ENCODE measurements at regions not wholly inside any gene's neighbourhood (a gene's known extent, or its start where the extent isn't known, plus 50 kb on each side); places are given as distances from the start of the nearest gene placed in this dataset.

GRCh38 chr4:35754047-35754446 lies 490.3 kb downstream of the ARAP2 start:
- Histone ChIP-seq H3K9me3 (ENCODE audit: low read length) (no peaks in the 10 kb centered on the region), H3K27ac (ENCODE audit: low read depth, low read length, poor library complexity, severe bottlenecking) (no peak overlapping the region), H4K20me1 (ENCODE audit: insufficient read depth, low read length) (no peaks in the 10 kb centered on the region), H2AFZ (ENCODE audit: low read length) (no peak overlapping the region), H3K79me2 (ENCODE audit: insufficient read depth, low read depth, low read length) (no peaks in the 10 kb centered on the region), H3K9me2 (ENCODE audit: insufficient read depth, low read length) (no peaks in the 10 kb centered on the region), H3K4me1 (ENCODE audit: insufficient read depth, low read length, poor library complexity, severe bottlenecking) (no peaks in the 10 kb centered on the region), H3K4me2 (ENCODE audit: low read length) (no peak overlapping the region), H3K4me3 (ENCODE audit: low read depth, low read length, poor library complexity, severe bottlenecking) (no peak overlapping the region), H3K36me3 (ENCODE audit: insufficient read depth, low read length) (no peaks in the 10 kb centered on the region)
- intact Hi-C loops (cut with micrococcal nuclease; ENCODE audit: unreplicated experiment) = no loop called here
- no TSS peak for BruUV-seq (replicated peaks)
- ChIA-PET CTCF (ENCODE audit: unreplicated experiment) (no interaction called here), POLR2A (no interaction called here)
- TF ChIP-seq, protein P1, sequence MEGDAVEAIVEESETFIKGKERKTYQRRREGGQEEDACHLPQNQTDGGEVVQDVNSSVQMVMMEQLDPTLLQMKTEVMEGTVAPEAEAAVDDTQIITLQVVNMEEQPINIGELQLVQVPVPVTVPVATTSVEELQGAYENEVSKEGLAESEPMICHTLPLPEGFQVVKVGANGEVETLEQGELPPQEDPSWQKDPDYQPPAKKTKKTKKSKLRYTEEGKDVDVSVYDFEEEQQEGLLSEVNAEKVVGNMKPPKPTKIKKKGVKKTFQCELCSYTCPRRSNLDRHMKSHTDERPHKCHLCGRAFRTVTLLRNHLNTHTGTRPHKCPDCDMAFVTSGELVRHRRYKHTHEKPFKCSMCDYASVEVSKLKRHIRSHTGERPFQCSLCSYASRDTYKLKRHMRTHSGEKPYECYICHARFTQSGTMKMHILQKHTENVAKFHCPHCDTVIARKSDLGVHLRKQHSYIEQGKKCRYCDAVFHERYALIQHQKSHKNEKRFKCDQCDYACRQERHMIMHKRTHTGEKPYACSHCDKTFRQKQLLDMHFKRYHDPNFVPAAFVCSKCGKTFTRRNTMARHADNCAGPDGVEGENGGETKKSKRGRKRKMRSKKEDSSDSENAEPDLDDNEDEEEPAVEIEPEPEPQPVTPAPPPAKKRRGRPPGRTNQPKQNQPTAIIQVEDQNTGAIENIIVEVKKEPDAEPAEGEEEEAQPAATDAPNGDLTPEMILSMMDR (conservative IDR thresholded peaks at IDR 0.05; ENCODE audit: low read length) = no peak
- TF ChIP-seq EZH2phosphoT487 (IDR thresholded peaks at IDR 0.05; ENCODE audit: borderline replicate concordance, low read depth, low read length) = no peak
- no peak for DNase-seq (ENCODE audit: low spot score)

- no peaks in the 10 kb centered on the region for H3K9me2 ChIP-seq (ENCODE audit: insufficient read depth, low read length)
- no TSS peak for BruUV-seq (replicated peaks)
- H4K20me1 ChIP-seq (ENCODE audit: insufficient read depth, low read length) = no peaks in the 10 kb centered on the region
- intact Hi-C loops (cut with micrococcal nuclease; ENCODE audit: unreplicated experiment) = no loop called here
- H3K4me2 ChIP-seq (ENCODE audit: low read length) = no peak overlapping the region
- H3K4me3 ChIP-seq (ENCODE audit: low read depth, low read length, poor library complexity, severe bottlenecking) = no peak overlapping the region
- no peaks in the 10 kb centered on the region for H3K36me3 ChIP-seq (ENCODE audit: insufficient read depth, low read length)
- TF ChIP-seq EZH2phosphoT487 (IDR thresholded peaks at IDR 0.05; ENCODE audit: borderline replicate concordance, low read depth, low read length) = no peak
- TF ChIP-seq, protein P1 (conservative IDR thresholded peaks at IDR 0.05; ENCODE audit: low read length) = no peak
- DNase-seq (ENCODE audit: low spot score) = no peak
- H3K79me2 ChIP-seq (ENCODE audit: insufficient read depth, low read depth, low read length) = no peaks in the 10 kb centered on the region
- no peak overlapping the region for H2AFZ ChIP-seq (ENCODE audit: low read length)
- ChIA-PET CTCF (ENCODE audit: unreplicated experiment) (no interaction called here), POLR2A (interaction anchor here (0.8 kb wide), 1 partner anchor 13 kb away, joined by 4 read pairs; no protein-coding TSS in a partner anchor)
- no peak overlapping the region for H3K27ac ChIP-seq (ENCODE audit: low read depth, low read length, poor library complexity, severe bottlenecking)
- no peaks in the 10 kb centered on the region for H3K4me1 ChIP-seq (ENCODE audit: insufficient read depth, low read length, poor library complexity, severe bottlenecking)
- H3K9me3 ChIP-seq (ENCODE audit: low read length) = no peaks in the 10 kb centered on the region
These were observed 486.5 kb downstream of the ARAP2 start for GRCh38 chr4:35757836-35758235.

GRCh38 chr4:35760807-35761206 lies 483.5 kb downstream of the ARAP2 start:
- intact Hi-C loops (cut with micrococcal nuclease; ENCODE audit: unreplicated experiment) = no loop called here
- no peak overlapping the region for H3K4me3 ChIP-seq (ENCODE audit: low read depth, low read length, poor library complexity, severe bottlenecking)
- no peaks in the 10 kb centered on the region for H3K9me3 ChIP-seq (ENCODE audit: low read length)
- POLR2A ChIA-PET = no interaction called here
- H3K27ac ChIP-seq (ENCODE audit: low read depth, low read length, poor library complexity, severe bottlenecking) = no peak overlapping the region
- no TSS peak for BruUV-seq (replicated peaks)
- no peaks in the 10 kb centered on the region for H4K20me1 ChIP-seq (ENCODE audit: insufficient read depth, low read length)
- H3K79me2 ChIP-seq (ENCODE audit: insufficient read depth, low read depth, low read length) = no peaks in the 10 kb centered on the region
- H3K36me3 ChIP-seq (ENCODE audit: insufficient read depth, low read length) = no peaks in the 10 kb centered on the region
- no peaks in the 10 kb centered on the region for H3K9me2 ChIP-seq (ENCODE audit: insufficient read depth, low read length)
- DNase-seq (ENCODE audit: low spot score) = no peak
- TF ChIP-seq EZH2phosphoT487 (IDR thresholded peaks at IDR 0.05; ENCODE audit: borderline replicate concordance, low read depth, low read length) = no peak
- TF ChIP-seq, protein P1 (conservative IDR thresholded peaks at IDR 0.05; ENCODE audit: low read length) = no peak
- H3K4me1 ChIP-seq (ENCODE audit: insufficient read depth, low read length, poor library complexity, severe bottlenecking) = no peaks in the 10 kb centered on the region
- CTCF ChIA-PET (ENCODE audit: unreplicated experiment) = no interaction called here
- no peak overlapping the region for H2AFZ ChIP-seq (ENCODE audit: low read length)
- no peak overlapping the region for H3K4me2 ChIP-seq (ENCODE audit: low read length)
